Activated CD4-positive, alpha-beta T cell treated with anti-CD3 and anti-CD28 coated beads, Interleukin-2, amount 50 U/mL, for 16 hours (primary cell): ENCODE measurements at regions not wholly inside any gene's neighbourhood (a gene's known extent, or its start where the extent isn't known, plus 50 kb on each side); places are given as distances from the start of the nearest gene placed in this dataset.

Experiments
- DNase-seq: peaks from one replicate; pipeline ENCODE4 v3.0.0-alpha.2; 2020

GRCh38 chr7:35498416-35498815 lies 196.5 kb downstream of the HERPUD2 start:
- no peak for DNase-seq

- no peak for DNase-seq
Observed at GRCh38 chr7:35495844-35496243, 199.1 kb downstream of the HERPUD2 start.

GRCh38 chr7:35495377-35495776 lies 199.6 kb downstream of the HERPUD2 start:
- no peak for DNase-seq

DNA sequence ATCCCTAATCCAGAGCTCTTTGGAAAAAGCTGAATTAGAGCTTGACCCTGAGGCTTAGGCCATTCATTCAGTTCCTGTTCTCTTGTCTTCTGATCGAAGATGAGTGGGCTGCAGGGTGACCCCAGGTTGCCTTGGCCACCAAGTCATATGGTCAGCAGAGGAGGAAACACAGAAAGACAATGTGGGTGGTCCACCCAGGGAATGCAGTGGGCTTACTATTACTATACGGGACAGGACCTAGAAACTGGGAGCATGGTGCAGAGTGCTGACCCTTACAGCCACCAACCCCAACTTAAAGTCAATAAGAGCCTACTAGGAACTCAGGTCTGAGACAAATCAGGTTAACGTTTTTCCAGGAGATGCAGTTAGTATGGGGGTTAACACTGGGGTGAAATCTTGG lies 200.5 kb downstream of the HERPUD2 start:
- DNase-seq = no peak

- DNase-seq = no peak
Observed at GRCh38 chr7:35492451-35493175, 202.3 kb downstream of the HERPUD2 start.

- DNase-seq = no peak
Observed at GRCh38 chr7:35491233-35491632, 203.7 kb downstream of the HERPUD2 start.

GRCh38 chr7:35487841-35488240 lies 207.1 kb downstream of the HERPUD2 start:
- DNase-seq = no peak

GRCh38 chr7:35487402-35487801 lies 207.5 kb downstream of the HERPUD2 start:
- DNase-seq = no peak

GRCh38 chr7:35485436-35485835 lies 209.5 kb downstream of the HERPUD2 start:
- no peak for DNase-seq

DNA sequence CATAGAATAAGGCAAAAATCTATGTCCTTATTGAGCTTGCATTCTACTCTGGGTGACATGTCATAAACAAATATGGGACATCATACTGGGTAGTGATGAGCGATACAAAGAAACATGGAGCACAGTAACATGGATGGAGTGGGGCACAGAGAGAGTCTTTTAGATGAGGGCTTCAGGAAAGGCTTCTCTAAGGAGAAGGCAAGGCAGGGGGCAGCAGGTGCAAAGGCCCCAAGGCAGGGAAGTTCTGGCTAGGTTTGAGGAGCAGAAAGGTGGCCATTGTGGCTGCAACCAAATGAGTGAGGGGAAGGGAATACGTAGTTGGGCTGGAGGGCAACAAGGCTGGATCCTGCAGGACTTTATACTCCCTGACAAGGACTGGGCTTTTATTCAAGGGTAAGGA lies 211.4 kb downstream of the HERPUD2 start:
- DNase-seq = no peak

- DNase-seq = no peak
Observed at GRCh38 chr7:35482231-35482630, 212.7 kb downstream of the HERPUD2 start.

DNA sequence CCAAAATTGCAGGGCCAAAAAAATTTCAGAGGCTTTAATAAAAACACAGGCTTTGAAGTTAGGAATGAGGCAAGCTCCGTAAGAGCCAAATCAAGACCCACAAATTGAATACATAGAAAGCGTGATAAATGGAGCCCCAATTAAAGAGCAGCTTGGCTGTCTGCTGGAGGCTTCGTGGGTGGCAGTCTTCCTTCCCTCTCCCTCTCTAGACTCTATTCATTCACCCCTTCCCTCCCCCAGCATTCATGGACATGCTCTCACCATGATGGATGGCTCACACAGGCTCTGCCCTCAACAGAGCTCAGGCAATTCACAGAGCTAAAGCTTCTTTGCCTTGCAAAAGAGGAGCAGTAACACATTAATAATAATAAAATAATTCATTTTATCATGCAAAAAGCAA lies 214.1 kb downstream of the HERPUD2 start:
- no peak for DNase-seq

DNA sequence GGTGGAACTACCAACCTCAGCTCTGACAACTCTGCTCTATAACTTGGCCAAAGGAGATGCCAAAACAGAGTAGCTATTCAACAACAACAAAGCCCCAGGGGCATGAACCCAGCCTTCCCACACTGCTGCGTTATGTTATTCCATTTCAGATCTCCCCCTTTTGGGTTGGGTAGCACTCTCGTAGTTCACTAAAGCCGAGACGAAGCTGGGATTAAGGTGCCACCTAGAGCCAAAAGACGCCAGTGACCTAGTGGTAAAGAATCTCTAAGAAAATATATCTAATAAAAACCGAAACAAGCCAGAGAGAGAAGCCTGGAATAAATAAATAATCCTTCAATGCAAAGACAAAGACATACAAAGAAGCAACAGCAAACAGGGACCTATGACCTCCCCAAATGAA lies 217.3 kb downstream of the HERPUD2 start:
- no peak for DNase-seq

DNA sequence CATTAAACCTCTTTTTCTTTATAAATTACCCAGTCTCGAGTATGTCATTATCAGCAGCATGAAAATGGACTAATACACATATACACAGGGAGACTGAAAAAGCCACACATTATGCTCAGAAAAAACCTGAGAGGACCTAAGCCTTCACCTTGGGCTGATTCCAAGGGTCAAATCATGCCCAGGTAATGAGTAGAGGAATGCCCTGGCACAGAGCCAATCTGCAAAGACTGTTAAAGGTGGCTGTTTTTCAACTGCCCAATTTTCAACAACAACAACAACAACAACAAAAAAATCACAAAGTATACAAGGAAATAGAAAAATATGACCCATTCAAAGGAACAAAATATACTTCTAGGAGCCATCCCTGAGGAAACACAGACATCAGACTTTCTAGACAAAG lies 220.2 kb upstream of the TBX20 start:
- no peak for DNase-seq

DNA sequence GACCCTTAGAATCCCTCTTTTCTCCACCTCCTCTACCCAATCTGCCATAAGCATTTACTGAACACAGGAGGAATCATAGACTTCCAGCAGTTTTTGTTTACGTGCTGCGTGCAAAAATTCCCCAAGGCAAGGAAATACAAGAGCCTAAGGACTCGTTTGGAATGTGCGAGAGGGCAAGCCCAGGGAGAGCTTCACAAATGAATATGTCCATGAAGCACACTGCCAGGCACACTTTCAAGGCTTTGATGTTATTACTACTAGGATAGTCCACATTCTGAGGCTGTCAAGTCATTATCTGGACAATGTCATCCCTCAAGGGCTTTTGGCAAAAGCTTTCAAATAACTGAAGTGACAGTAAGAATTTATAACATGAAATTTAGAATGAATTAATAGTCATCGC lies 214.7 kb upstream of the TBX20 start:
- no peak for DNase-seq

- no peak for DNase-seq
Observed at GRCh38 chr7:35467456-35467978, 213.6 kb upstream of the TBX20 start.

DNA sequence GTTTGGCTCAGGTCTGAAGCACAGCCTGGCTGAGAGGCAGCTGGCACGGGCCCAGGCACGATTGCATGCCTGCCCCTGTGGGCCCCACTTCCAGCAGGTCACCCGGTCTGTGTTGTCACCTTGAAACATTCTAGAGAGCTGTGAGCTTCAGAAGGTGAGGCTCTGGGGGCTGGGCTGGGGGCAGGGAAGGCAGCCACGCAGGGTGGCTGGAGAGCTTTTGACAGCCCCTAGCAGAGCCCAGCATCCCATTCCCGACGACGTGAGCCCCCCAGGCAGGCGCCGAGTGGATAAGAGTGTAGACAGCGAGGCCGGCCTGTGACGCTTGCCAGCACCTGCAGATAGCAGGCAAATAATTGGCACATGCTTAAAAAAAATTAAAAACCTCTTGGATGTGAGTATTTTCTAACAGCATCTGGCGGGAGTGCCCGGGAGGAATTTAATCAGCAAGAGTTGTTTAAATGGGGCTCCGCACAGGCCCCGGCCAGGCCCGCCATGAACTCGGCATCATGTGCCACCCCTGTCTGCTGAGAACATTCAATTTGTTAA lies 212.0 kb upstream of the TBX20 start:
- no peak for DNase-seq

DNA sequence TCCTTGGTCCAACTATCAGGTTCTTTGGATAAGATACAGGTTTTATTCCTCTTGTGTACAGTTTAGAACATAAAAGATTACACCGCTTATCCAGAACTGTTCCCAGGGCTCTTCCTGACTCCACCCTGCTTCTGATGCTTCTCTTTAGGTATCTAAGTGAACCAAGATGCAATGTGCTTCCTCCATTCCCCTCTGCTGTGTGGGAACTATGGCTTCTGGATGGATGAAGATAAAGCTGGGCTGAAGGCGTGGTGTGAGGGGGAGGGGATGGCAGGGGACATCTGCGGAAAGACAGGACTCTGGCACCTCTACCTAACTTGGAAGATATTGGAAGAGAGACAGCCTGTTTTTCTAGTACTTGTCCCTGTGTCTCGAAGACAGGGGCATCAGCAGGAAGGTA lies 209.9 kb upstream of the TBX20 start:
- no peak for DNase-seq

- no peak for DNase-seq
Observed at GRCh38 chr7:35463176-35463700, 209.3 kb upstream of the TBX20 start.

DNA sequence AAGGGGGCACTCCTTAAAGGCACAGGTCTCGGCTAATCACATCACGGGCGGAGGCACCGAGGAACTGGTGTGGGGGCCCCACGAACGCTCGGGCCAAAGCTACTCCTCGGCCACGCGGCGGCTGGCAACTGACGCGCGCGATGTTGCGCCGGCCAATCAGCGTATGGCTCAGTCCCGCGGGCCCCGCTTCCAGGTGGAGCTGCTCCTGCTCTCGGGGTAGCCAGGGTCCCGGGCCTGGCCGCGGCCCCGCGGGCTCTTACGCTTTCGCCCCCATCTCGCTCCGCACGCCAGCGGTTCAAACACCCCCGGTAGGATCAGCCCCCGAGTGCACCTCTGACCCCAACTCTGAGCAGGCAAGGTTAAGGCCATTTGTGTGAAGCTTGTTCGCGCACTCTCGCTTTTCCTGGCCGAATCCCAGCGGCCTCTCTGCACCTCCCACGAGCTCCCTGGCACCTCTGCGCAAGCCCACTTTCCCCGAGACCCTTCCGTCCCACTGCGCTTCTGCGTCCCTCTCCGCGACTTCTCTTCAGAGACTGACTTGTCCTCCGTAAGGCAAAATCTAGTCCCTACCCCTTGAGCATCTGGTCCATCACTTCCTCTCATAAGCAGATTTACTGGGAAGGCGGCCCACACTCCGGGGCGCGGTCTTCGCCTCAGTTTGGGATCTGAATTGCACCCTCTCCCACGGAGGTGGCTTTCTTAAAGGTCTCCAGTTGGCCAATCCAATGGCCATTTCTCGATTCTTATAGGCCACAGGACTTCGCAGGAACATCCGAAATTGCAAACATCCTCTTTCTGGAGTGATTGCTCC lies 200.9 kb upstream of the TBX20 start:
- no peak for DNase-seq

GRCh38 chr7:35450456-35451214 lies 196.7 kb upstream of the TBX20 start:
- no peak for DNase-seq

DNA sequence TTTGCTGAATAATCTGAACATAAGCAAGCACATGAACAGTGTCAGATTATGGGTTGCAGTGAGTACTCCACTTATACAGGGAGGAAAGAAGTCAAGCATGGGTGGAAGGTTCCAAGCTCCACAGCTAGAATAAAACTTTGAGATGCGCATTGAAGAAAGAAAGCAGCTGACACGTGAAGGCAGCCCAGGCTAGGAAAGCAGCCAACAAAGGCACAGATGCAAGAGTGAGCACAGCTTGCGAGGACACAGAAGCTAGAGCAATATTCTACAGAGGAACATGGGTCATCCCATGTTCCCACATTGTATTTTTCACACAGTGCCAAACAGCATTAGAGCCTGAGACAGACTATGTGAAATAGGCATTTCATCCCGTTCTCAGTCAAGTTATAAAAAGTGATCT lies 194.6 kb upstream of the TBX20 start:
- DNase-seq = no peak

DNA sequence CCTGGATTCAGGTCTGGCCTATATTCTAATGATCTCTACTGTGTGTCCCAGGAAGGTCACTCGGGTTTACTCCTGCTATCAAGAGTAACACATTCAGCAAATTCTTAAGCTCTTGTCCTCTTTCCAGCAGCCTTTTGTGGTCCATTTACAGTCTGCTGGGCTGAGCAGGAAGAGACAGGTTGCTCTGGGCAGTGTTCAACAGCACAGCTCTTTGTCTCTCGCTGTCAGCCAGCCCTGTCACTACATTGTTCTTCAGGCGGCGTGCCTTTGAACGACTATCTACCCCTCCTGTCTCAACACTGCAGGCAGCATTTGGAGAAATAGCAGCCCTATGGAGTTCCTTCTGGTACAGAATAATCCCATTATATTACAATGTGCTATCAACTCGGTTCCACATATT lies 192.2 kb upstream of the TBX20 start:
- no peak for DNase-seq
